HEK293 (cell line): ENCODE measurements at regions not wholly inside any gene's neighbourhood (a gene's known extent, or its start where the extent isn't known, plus 50 kb on each side); places are given as distances from the start of the nearest gene placed in this dataset.

ENCODE experiments used
- CTCF ChIA-PET: fragments of 350-600 bp; formaldehyde crosslinking; extraction: SDS; loops from one replicate; lab custom pipeline; 2021; ENCODE audit warnings: antibody characterized with exemption; lab: Yijun Ruan, JAX
- POLR2A ChIA-PET: fragments of 300-600 bp; formaldehyde crosslinking; extraction: SDS; loops from one replicate; lab custom pipeline; 2020; ENCODE audit warnings: antibody characterized with exemption, inconsistent platforms; lab: Yijun Ruan, JAX
- H3K27ac ChIP-seq: fragments of 200-500 bp; sonication (Bioruptor generic); 2 replicates; pipeline ENCODE4 v1.5.1; 2014; ENCODE audit warnings: low read depth, low read length, control low read depth, inconsistent platforms; ENCODE audit errors: extremely low read depth
- H3K36me3 ChIP-seq, 2 experiments: fragments of 200-500 bp in 1 of 2; sonication (Bioruptor generic) in 1 of 2; 1 replicate in 1 of 2; 2 replicates in 1 of 2; pipeline ENCODE4 v1.5.1; 2014 to 2017; ENCODE audit warnings: inconsistent platforms in 2 of 2, low read length in 2 of 2; ENCODE audit not compliant: control insufficient read depth in 2 of 2, insufficient read depth in 1 of 2
- H3K4me1 ChIP-seq: fragments of 200-500 bp; sonication (Bioruptor generic); 2 replicates; pipeline ENCODE4 v1.5.1; 2014; ENCODE audit warnings: mild to moderate bottlenecking, low read length, inconsistent platforms; ENCODE audit not compliant: control insufficient read depth, insufficient read depth
- H3K4me3 ChIP-seq: 2 replicates; pipeline ENCODE4 v1.5.1; 2011; ENCODE audit warnings: low read depth, mild to moderate bottlenecking, control low read depth, low read length, moderate library complexity
- H3K9me3 ChIP-seq: fragments of 200-500 bp; sonication (Bioruptor generic); 2 replicates; pipeline ENCODE4 v1.5.1; 2014; ENCODE audit warnings: low read depth, low read length, inconsistent platforms; ENCODE audit not compliant: control insufficient read depth, insufficient read depth
- HOXA7 ChIP-seq: sonication (generic); formaldehyde crosslinking; IDR thresholded peaks from 2 replicates; pipeline ENCODE4 v1.8.1; 2022; ENCODE audit warnings: missing genetic modification reagents, borderline replicate concordance
- HOXD13 ChIP-seq: sonication (generic); formaldehyde crosslinking; IDR thresholded peaks from 2 replicates; pipeline ENCODE4 v1.8.0; 2022; ENCODE audit warnings: missing genetic modification reagents, borderline replicate concordance
- SP7 ChIP-seq: fragments of 450-650 bp; formaldehyde crosslinking; IDR thresholded peaks from 2 replicates; pipeline ENCODE4 v1.5.1; 2016; ENCODE audit warnings: missing biosample characterization, missing genetic modification characterization
- ZNF10 ChIP-seq: fragments of 450-650 bp; formaldehyde crosslinking; IDR thresholded peaks from 2 replicates; pipeline ENCODE4 v1.5.1; 2017; ENCODE audit warnings: missing biosample characterization, missing genetic modification characterization
- ZNF112 ChIP-seq: fragments of 450-650 bp; formaldehyde crosslinking; IDR thresholded peaks from 2 replicates; pipeline ENCODE4 v1.5.0; 2017; ENCODE audit warnings: missing biosample characterization, missing genetic modification characterization
- ZNF239 ChIP-seq: fragments of 450-650 bp; formaldehyde crosslinking; IDR thresholded peaks from 2 replicates; pipeline ENCODE4 v1.5.1; 2016; ENCODE audit warnings: missing biosample characterization, missing genetic modification characterization
- ZNF302 ChIP-seq: fragments of 450-650 bp; formaldehyde crosslinking; IDR thresholded peaks from 2 replicates; pipeline ENCODE4 v1.5.1; 2016; ENCODE audit warnings: missing biosample characterization, missing genetic modification characterization, low read depth
- ZNF426 ChIP-seq: fragments of 450-650 bp; formaldehyde crosslinking; IDR thresholded peaks from 2 replicates; pipeline ENCODE4 v1.5.1; 2017; ENCODE audit warnings: missing biosample characterization, missing genetic modification characterization, mild to moderate bottlenecking, inconsistent platforms, moderate library complexity
- ZNF548 ChIP-seq: fragments of 450-650 bp; formaldehyde crosslinking; IDR thresholded peaks from 2 replicates; pipeline ENCODE4 v1.5.1; 2016; ENCODE audit warnings: missing biosample characterization, missing genetic modification characterization
- ZNF629 ChIP-seq: fragments of 450-650 bp; formaldehyde crosslinking; IDR thresholded peaks from 2 replicates; pipeline ENCODE4 v1.5.1; 2017; ENCODE audit warnings: missing biosample characterization, missing genetic modification characterization
- TF ChIP-seq, protein P1 (sequence below): fragments of 450-650 bp; formaldehyde crosslinking; IDR thresholded peaks from 2 replicates; pipeline ENCODE4 v1.5.1; 2016; ENCODE audit warnings: missing biosample characterization, missing genetic modification characterization
- TF ChIP-seq, protein P2 (sequence below): fragments of 450-650 bp; formaldehyde crosslinking; IDR thresholded peaks from 2 replicates; pipeline ENCODE4 v1.5.1; 2016; ENCODE audit warnings: missing biosample characterization, missing genetic modification characterization
- TF ChIP-seq, protein P3 (sequence below): fragments of 450-650 bp; formaldehyde crosslinking; IDR thresholded peaks from 2 replicates; pipeline ENCODE4 v1.5.1; 2016; ENCODE audit warnings: missing biosample characterization, missing genetic modification characterization
- TF ChIP-seq, protein P4 (sequence below): fragments of 450-650 bp; formaldehyde crosslinking; IDR thresholded peaks from 2 replicates; pipeline ENCODE4 v1.5.1; 2017; ENCODE audit warnings: missing biosample characterization, missing genetic modification characterization

DNA sequence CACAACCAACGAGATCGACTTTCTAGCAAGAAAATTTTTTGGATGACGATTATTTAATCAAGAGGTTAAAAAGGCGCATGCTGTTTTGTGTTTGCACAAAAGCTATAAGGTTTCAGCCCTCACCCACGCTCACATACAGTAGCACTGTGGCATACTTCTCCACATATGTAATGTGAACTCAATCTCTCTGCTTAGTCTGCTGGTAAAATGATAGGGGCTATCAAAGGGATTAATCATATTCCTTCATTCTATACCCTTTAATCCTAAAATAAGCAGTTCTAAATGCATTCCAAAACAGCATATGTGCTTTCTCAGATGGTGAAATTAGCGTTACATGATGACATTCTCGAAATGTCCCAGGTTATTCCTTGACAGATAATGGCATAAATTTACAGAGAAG lies 196.9 kb upstream of the PRICKLE2 start (continued):
- TF ChIP-seq ZNF112: no peak
- TF ChIP-seq ZNF629 (tag by site-specific recombination): peak; percentile 79; the same call in 1 of the 2 replicates
- no peak for TF ChIP-seq HOXA7
- TF ChIP-seq ZNF426 (tag by site-specific recombination): no peak
- peak; percentile 97 for TF ChIP-seq SP7
- TF ChIP-seq, protein P1, sequence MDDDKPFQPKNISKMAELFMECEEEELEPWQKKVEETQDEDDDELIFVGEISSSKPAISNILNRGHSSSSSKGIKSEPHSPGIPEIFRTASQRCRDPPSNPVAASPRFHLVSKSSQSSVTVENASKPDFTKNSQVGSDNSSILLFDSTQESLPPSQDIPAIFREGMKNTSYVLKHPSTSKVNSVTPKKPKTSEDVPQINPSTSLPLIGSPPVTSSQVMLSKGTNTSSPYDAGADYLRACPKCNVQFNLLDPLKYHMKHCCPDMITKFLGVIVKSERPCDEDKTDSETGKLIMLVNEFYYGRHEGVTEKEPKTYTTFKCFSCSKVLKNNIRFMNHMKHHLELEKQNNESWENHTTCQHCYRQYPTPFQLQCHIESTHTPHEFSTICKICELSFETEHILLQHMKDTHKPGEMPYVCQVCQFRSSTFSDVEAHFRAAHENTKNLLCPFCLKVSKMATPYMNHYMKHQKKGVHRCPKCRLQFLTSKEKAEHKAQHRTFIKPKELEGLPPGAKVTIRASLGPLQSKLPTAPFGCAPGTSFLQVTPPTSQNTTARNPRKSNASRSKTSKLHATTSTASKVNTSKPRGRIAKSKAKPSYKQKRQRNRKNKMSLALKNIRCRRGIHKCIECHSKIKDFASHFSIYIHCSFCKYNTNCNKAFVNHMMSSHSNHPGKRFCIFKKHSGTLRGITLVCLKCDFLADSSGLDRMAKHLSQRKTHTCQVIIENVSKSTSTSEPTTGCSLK (tag by site-specific recombination): no peak
- TF ChIP-seq ZNF239 (tag by site-specific recombination): no peak

DNA sequence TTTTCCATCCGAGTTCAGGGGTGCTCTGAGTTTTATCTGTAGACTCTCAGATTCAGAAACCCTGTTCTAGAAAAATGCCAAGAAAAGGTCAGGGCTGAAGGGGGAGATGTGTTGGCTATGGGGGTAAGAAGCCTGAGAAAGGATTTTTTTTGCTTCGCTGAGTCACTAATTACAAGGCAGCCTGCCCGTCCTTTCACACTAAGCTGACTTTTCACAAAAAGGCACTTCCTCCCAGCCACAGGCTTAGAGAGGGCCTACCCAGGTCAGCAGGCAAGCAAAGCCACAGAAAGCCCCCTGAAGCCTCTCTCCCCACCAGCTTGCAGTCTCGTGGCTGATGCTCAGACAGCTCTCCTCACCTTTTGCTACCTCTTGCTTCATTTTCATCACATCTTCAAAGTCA lies 192.6 kb upstream of the PRICKLE2 start:
- peak; percentile 55 for TF ChIP-seq SP7
- TF ChIP-seq, protein P2, sequence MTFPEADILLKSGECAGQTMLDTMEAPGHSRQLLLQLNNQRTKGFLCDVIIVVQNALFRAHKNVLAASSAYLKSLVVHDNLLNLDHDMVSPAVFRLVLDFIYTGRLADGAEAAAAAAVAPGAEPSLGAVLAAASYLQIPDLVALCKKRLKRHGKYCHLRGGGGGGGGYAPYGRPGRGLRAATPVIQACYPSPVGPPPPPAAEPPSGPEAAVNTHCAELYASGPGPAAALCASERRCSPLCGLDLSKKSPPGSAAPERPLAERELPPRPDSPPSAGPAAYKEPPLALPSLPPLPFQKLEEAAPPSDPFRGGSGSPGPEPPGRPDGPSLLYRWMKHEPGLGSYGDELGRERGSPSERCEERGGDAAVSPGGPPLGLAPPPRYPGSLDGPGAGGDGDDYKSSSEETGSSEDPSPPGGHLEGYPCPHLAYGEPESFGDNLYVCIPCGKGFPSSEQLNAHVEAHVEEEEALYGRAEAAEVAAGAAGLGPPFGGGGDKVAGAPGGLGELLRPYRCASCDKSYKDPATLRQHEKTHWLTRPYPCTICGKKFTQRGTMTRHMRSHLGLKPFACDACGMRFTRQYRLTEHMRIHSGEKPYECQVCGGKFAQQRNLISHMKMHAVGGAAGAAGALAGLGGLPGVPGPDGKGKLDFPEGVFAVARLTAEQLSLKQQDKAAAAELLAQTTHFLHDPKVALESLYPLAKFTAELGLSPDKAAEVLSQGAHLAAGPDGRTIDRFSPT (tag by site-specific recombination): no peak
- CTCF ChIA-PET: interaction anchor here (1.2 kb wide), 2 partner anchors 387 to 394 kb away, joined by 3 read pairs; partner anchors contain the start of gene PSMD6
- Histone ChIP-seq H3K36me3 (no peaks in the 10 kb centered on the region), H3K4me1 (peaks cover 3% of the 10 kb centered on the region; the same call in 1 of the 2 replicates), H3K27ac (no peak overlapping the region), H3K4me3 (no peak overlapping the region), H3K9me3 (no peaks in the 10 kb centered on the region)
- POLR2A ChIA-PET: no interaction called here

DNA sequence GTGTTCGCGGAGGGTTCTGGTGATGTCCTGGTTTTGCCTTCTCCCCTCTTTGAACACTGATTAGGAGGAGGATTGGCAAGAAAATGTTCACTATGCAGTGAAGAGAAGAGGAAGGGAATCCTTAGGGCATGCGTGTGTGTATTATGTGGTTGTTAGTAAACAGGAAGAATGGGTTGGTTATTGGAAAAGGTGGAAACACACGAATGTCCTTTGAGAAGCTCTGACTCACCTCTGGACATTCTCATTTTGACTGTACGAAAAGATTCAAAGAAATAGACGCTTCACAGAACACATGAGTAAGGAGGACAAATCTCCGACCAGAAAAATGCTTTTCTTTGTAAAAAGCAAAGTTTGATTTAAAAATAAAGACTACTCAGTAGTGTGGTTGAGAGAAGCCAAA lies 188.8 kb upstream of the PRICKLE2 start:
- Histone ChIP-seq H3K36me3 (no peaks in the 10 kb centered on the region), H3K9me3 (no peaks in the 10 kb centered on the region), H3K4me1 (no peaks in the 10 kb centered on the region), H3K4me3 (no peak overlapping the region), H3K27ac (no peak overlapping the region)
- ChIA-PET CTCF (no interaction called here), POLR2A (no interaction called here)
- TF ChIP-seq, protein P3, sequence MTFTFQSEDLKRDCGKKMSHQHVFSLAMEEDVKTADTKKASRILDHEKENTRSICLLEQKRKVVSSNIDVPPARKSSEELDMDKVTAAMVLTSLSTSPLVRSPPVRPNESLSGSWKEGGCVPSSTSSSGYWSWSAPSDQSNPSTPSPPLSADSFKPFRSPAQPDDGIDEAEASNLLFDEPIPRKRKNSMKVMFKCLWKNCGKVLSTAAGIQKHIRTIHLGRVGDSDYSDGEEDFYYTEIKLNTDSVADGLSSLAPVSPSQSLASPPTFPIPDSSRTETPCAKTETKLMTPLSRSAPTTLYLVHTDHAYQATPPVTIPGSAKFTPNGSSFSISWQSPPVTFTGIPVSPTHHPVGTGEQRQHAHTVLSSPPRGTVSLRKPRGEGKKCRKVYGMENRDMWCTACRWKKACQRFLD (tag by site-specific recombination): no peak
- TF ChIP-seq ZNF10 (tag by site-specific recombination): no peak
- no peak for TF ChIP-seq ZNF548
- TF ChIP-seq ZNF302 (tag by site-specific recombination): no peak
- TF ChIP-seq, protein P4, sequence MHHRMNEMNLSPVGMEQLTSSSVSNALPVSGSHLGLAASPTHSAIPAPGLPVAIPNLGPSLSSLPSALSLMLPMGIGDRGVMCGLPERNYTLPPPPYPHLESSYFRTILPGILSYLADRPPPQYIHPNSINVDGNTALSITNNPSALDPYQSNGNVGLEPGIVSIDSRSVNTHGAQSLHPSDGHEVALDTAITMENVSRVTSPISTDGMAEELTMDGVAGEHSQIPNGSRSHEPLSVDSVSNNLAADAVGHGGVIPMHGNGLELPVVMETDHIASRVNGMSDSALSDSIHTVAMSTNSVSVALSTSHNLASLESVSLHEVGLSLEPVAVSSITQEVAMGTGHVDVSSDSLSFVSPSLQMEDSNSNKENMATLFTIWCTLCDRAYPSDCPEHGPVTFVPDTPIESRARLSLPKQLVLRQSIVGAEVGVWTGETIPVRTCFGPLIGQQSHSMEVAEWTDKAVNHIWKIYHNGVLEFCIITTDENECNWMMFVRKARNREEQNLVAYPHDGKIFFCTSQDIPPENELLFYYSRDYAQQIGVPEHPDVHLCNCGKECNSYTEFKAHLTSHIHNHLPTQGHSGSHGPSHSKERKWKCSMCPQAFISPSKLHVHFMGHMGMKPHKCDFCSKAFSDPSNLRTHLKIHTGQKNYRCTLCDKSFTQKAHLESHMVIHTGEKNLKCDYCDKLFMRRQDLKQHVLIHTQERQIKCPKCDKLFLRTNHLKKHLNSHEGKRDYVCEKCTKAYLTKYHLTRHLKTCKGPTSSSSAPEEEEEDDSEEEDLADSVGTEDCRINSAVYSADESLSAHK (tag by site-specific recombination): no peak
- no peak for TF ChIP-seq HOXD13 (CRISPR knock-in tag)
